Retinal pigment epithelial cell (primary cell): ENCODE measurements at regions not wholly inside any gene's neighbourhood (a gene's known extent, or its start where the extent isn't known, plus 50 kb on each side); places are given as distances from the start of the nearest gene placed in this dataset.
"Not testable (repeated sequence)": the region's sequence is repeated elsewhere in the genome, so short reads cannot be mapped to it uniquely, and the experiment has no call there.

Experiments used
- DNase-seq: peaks from one replicate; pipeline ENCODE4 v3.0.0-alpha.2; 2010; ENCODE audit warnings: low read depth
- H3K4me3 ChIP-seq: 2 replicates; pipeline ENCODE4 v1.5.1; 2011; ENCODE audit warnings: mild to moderate bottlenecking, low read length, control low read depth, moderate library complexity
- CTCF ChIP-seq: conservative IDR thresholded peaks from 2 replicates; pipeline ENCODE4 v1.5.1; 2011; ENCODE audit warnings: low read depth, low read length, control low read depth, inconsistent platforms

GRCh38 chr7:67348171-67348570 lies 351.5 kb downstream of the TYW1 start:
- no peak for TF ChIP-seq CTCF
- no peak for DNase-seq

GRCh38 chr7:67357653-67358052 lies 361.0 kb downstream of the TYW1 start:
- not testable (repeated sequence) for H3K4me3 ChIP-seq, DNase-seq

More at GRCh38 chr7:67348171-67348570, 351.5 kb downstream of the TYW1 start:
- no peak overlapping the region for H3K4me3 ChIP-seq

- not testable (repeated sequence) for DNase-seq, H3K4me3 ChIP-seq
These were observed 361.7 kb downstream of the TYW1 start for GRCh38 chr7:67358316-67358715.

- H3K4me3 ChIP-seq, DNase-seq: not testable (repeated sequence)
These were observed 362.1 kb downstream of the TYW1 start for GRCh38 chr7:67358738-67359137.

GRCh38 chr7:67359900-67360299 lies 363.3 kb downstream of the TYW1 start:
- TF ChIP-seq CTCF, result no peak
- DNase-seq, result no peak
- H3K4me3 ChIP-seq, result no peak overlapping the region

GRCh38 chr7:67361150-67361549 lies 364.5 kb downstream of the TYW1 start:
- no peak for DNase-seq
- no peak for TF ChIP-seq CTCF
- no peak overlapping the region for H3K4me3 ChIP-seq

GRCh38 chr7:67364441-67365017 lies 367.9 kb downstream of the TYW1 start:
- H3K4me3 ChIP-seq, result no peak overlapping the region
- no peak for DNase-seq
- no peak for TF ChIP-seq CTCF

GRCh38 chr7:67371429-67372305 lies 375.0 kb downstream of the TYW1 start:
- TF ChIP-seq CTCF, result peak; percentile 76
- peak; percentile 13 for DNase-seq

GRCh38 chr7:67373389-67373788 lies 376.8 kb downstream of the TYW1 start:
- not testable (repeated sequence) for H3K4me3 ChIP-seq, DNase-seq

More at GRCh38 chr7:67371429-67372305, 375.0 kb downstream of the TYW1 start:
- H3K4me3 ChIP-seq, result no peak overlapping the region
